Immature natural killer cell (primary cell): ENCODE measurements at regions not wholly inside any gene's neighbourhood (a gene's known extent, or its start where the extent isn't known, plus 50 kb on each side); places are given as distances from the start of the nearest gene placed in this dataset.

Source experiments
- DNase-seq, 3 donors: peaks; one replicate each; pipeline ENCODE4 v3.0.0; 2022; ENCODE audit warnings: mixed read lengths in 1 of 3
- H3K27ac Mint-ChIP-seq, 6 donors: one replicate each; pipeline ENCODE4 v1.8.0; 2020; ENCODE audit warnings: mixed read lengths in 6 of 6, mild to moderate bottlenecking in 5 of 6, inconsistent platforms in 4 of 6, moderate library complexity in 3 of 6
- H3K27me3 Mint-ChIP-seq, 3 donors: one replicate each; pipeline ENCODE4 v1.8.0; 2020 to 2021; ENCODE audit warnings: low read depth in 3 of 3, mild to moderate bottlenecking in 3 of 3, mixed read lengths in 3 of 3, moderate library complexity in 3 of 3, inconsistent platforms in 1 of 3
- H3K36me3 Mint-ChIP-seq, 3 donors: one replicate each; pipeline ENCODE4 v1.8.0; 2020; ENCODE audit warnings: mixed read lengths in 3 of 3, inconsistent platforms in 2 of 3, mild to moderate bottlenecking in 2 of 3
- H3K4me1 Mint-ChIP-seq, 2 donors: one replicate each; pipeline ENCODE4 v1.8.0; 2020; ENCODE audit warnings: inconsistent platforms in 2 of 2, mild to moderate bottlenecking in 2 of 2, mixed read lengths in 2 of 2, moderate library complexity in 1 of 2
- H3K4me3 Mint-ChIP-seq, 5 donors: one replicate each; pipeline ENCODE4 v1.8.0; 2020; ENCODE audit warnings: mild to moderate bottlenecking in 5 of 5, mixed read lengths in 5 of 5, inconsistent platforms in 3 of 5, moderate library complexity in 3 of 5
- H3K9me3 Mint-ChIP-seq, 6 donors: one replicate each; pipeline ENCODE4 v1.8.0; 2020; ENCODE audit warnings: mild to moderate bottlenecking in 6 of 6, mixed read lengths in 6 of 6, inconsistent platforms in 4 of 6, moderate library complexity in 3 of 6

DNA sequence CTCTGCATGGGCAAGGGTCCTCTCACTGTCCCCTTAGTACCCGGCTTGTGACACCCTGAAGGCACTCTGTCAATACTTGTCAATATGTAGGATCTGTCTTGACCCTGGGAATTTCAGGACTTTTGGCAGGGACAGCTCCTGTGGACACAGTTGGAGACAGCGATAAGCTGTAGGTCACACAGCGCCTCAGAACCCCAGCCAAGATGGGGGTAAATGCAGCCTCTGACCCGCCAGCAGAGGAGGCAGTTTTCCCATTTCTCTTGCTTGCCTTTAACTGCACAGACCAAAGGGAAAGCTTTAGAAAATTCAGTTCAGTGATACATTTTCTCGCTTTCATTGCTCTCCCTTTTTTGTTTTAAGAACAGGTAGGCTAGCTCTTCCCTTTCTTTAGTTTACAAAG is 54.8 kb upstream of the KLHL29 start:
- Mint-ChIP-seq H3K27ac (no peak overlapping the region), H3K4me3 (no peak overlapping the region), H3K4me1 (no peaks in the 10 kb centered on the region), H3K36me3 (no peaks in the 10 kb centered on the region), H3K27me3 (peaks cover 0 to 7% (median 4%) of the 10 kb centered on the region in 3 donors), H3K9me3 (no peaks in the 10 kb centered on the region)
- DNase-seq: no peak
